GM19455 (cell line): ENCODE measurements at regions not wholly inside any gene's neighbourhood (a gene's known extent, or its start where the extent isn't known, plus 50 kb on each side); places are given as distances from the start of the nearest gene placed in this dataset.
"Not testable (repeated sequence)": the region's sequence is repeated elsewhere in the genome, so short reads cannot be mapped to it uniquely, and the experiment has no call there.

ENCODE experiments used
- ATAC-seq: cut with Tn5 transposase; IDR thresholded peaks from one replicate; pipeline ENCODE4 v1.9.1; 2021; ENCODE audit not compliant: unreplicated experiment

DNA sequence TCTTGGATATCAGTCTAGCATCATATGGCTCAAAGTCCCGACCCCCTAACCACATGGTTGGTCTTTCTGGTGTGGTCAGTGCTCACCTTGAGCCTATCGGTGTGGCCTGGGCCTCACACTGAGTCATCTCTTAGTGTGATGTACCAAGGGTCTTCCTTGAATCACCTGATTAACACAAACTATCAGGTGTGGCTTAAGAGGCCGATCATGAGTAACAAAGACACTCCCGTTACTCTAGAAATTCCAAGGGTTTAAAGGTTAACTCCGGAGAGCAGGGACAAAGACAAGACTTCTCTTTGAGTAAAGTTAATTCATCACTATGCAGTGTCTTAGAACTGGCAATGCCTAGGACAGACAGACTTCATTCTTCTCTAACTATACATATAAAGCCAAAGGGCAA, 52.3 kb upstream of the ARMC3 start:
- no peak for ATAC-seq

DNA sequence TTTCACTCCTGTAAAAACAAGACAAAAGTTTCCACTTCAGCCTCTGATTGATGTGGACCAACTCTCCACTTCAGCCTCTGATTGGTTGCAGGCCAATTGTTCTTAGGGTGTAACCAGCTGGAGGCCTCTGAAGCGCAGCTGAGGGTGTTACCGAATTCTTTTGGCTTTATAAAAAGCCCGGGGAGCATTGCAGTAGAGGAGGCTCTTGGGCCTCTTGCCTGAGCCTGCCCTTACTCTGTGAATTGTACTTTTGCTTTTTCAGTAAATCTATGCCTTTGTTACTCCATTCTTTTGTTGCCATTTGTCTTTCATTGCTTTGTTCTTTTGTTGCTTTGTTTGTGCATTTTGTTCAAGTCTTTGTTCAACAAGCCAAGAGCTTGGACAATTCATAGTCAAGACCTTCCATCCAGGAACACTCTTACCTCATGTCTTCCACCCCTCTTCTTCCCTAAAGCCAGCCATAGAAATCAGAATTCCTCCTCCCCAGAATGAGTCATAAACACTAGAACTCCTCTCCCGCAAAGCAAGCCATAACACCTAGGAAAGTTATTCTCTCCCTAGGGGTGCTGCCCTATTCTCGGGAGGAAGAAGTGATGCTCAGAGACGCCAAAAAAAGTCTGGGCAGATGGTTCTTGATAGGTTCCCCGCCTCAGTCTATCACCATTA, 53.5 kb upstream of the ARMC3 start:
- ATAC-seq: no peak

DNA sequence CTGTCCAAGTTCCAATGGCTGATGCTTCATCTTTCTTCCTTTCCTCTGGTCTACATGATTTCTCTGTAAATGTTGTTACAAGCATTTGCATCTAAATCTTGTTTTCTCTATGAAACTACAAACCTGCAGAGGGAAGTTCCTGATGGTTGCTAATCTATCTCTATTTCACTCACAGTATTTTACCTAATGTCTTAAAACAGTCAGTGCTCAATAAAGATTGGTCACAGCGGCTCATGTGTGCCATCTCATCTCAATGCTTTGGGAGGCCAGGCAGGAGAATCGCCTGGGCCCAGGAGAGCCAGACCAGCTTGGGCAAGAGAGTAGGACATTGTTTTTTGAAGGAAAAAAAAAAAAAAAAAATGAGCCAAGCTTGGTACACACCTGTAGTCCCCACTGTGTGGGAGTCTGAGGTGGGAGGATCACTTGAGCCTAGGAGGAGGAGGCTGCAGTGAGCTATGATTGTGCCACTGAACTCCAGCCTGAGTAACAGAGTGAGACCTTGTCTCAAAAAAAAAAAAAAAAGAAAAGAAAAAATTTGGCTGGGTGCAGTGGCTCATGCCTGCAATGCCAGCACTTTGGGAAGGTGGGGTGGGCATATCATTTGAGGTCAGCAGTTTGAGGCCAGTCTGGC, 71.3 kb upstream of the ARMC3 start:
- ATAC-seq: no peak

DNA sequence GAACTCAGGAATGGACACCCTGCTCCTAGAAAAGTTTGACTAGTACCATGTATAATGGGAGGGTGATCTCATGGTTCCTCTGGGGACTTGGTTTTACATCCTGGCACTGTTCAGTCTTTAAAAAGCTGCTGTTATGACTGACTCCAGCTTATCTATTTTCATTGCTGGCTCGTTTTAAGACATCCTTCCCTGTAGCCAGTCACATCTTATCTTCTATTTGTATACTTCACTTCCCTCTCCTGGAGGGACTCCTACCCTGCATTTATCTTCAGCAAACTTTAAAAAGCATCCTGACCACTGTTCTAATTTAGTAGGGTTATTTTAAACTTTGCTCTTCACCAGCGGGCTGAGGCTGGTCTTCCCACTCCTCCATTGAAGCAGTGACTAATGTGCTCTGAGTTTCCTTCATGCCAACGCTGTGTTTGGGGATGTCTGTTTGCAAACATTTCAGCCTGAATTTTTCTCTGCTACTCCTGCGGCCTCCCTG, 72.9 kb upstream of the ARMC3 start:
- no peak for ATAC-seq

DNA sequence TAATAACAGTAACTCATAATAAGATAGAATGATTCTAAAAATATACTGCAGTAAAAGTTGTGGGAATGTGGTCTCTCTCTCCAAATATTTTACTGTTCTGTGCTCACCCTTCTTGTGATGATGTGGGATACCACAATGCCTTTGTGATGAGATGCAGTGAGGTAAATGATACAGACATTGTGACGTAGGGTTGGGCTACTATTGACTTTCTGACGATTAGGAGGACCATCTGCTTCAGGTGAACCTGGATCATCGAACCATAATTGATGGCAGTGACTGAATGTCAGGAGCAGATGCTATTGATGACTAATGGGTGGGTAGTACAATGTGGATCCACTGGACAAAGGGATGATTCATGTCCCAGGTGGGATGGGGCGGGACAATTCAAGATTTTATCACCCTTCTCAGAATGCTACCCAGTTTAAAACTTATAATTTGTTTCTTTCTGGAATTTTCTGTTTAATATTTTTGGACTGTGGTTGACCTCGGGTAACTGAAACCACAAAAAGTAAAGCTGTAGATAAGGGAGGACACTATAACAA, 73.9 kb upstream of the ARMC3 start:
- ATAC-seq: no peak

DNA sequence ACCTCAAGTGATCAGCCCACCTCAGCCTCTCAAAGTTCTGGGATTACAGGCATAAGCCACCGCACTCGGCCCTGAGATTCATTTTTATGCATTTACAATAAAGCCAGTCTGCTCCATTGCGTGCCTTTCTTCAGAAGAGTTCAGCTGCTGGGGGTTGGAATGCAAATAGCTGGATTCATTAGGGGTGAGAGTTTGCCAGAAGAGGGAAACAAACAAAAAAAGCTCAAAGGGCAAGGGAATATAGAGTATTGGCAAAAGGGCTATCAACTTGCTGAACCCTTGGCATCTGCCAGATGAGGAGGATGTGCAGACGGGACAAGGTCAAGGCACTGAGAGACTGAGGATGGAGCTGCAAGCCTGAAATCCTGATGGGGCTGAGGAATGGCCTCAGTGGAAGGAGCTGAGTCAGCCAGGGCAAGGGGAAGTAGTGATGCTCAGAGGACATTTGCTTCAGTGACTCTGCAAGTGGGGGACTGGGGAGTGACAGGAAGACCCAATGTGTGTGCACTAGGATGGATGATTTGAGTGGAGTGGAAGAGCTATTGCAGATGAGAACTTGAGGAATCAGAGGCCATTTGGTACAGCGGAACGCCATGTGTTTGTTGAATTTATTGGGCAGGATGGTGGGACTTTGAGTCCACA, 75.0 kb upstream of the ARMC3 start:
- ATAC-seq: no peak

DNA sequence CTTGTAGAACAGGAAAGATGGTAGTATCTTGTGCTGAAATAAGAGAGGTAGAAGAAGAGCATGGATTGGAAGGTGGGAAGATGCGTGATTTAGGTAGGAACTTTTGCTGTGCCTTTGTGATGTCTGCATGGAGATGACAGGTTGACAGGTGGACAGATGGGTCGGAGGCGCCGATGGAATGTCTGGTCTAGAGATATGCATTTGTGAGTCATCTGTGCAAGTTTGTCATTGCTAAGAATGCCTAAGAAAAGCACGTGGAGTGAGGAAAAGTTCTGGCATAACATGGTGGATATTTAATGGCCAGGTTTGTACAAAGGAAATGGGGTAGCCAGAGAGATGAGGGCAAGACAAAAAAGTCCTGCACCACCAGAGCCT, 76.0 kb upstream of the ARMC3 start:
- ATAC-seq: no peak

DNA sequence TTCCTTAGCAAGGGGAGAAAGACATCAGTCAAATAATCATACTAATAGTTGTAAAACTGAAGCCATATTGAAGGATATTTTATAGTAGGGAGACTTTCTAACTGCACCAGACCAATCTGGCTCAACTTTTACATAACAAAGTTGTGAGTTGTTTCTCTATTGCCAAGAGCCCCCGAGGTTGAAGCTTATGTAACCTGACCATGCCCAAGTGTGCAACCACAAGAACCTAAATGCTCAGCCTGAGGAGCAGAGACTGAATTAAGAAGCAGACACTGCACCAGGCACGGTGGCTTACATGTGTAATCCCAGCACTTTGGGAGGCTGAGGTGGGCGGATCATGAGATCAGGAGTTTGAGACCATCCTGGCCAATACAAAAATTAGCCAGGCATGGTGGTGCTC, 77.3 kb upstream of the ARMC3 start:
- no peak for ATAC-seq

DNA sequence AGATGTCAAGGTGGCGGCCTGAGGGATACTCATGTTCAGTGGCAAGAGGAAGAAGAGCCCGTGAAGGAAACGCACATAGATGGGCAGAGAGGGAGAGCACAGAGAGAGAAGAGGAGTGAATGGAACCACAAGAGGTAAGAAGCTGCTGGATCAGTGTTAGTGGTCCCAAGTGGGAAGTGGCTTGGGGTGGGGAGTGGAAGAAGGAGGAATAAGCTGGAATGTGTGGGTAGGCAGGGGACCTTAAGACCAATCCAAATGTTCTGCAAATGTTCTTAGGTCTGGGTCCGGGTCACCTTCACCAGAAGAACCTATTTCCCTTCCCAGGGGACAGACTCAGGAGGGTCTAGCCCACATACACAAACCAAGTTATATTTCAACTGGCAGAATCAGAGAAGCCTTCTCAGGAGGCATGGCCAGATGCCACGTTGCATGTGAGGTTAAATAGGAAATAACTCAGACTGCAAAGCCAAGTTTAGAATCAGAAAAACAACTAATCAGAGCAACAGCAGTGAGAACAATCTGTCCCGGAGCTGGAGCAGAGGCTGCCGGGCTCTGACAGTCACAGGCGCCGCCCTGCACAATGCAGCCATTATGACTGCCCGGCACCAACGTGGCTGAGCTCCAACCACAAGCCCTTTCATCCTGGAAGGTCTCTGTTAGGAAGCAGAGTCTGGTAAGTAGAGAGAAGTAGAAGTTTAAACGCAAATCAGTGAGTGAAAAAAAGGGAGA, 78.6 kb upstream of the ARMC3 start:
- no peak for ATAC-seq

DNA sequence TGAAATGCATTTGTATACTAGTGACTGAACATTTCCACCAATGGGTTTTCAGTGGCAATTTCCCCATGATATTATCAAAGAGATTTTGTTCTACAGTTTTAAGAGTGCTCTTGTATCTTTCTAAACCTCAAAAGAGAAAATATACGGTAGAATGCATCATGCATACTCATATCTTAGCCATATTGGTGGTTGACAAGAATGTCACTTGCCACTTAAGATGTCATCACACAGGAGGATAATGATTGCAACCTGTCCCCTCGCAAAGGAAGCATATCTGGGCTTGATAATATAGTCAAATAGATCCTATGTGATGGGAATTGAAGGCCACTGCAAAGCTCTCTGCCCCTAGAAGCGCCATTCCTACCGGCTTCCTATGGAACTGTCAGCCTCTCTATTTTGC, 79.3 kb upstream of the ARMC3 start:
- ATAC-seq: no peak

DNA sequence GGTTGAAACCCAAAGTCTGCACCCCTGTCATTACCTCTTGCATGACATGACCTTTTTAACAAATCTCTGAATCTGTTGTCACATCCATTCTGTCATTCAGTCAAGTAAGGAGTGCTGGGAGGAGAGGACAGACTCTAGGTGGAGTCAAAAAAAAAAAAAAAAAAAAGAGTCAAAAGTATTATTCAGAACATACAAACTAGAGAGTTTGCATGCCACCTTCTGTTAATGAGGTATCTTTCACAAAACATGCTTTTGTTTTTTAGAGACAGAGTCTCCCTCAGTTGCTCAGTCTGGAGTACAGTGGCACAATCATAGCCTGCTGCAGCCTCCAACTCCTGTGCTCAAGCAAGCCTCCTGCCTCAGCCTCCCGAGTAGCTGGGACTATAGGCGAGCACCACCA, 81.6 kb upstream of the ARMC3 start:
- no peak for ATAC-seq

DNA sequence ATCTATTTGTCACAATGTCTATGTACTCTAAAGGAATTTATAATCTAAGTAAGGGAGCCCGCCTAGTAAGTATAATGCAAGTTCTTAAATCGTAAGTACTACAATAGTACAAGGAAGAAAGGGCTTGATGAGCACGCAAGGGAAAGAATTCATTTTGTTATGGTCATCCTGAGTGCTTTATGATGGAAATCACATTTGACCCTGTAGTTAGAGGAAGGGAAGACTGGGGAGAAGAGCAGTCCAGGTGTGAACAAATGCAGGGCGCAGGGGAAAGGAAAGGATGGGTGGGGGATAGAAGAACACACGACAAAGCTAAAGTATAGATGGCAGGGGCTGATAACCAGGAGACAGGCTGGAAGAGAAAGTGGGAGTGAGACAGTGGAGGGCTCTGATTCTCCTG, 88.2 kb upstream of the ARMC3 start:
- no peak for ATAC-seq

DNA sequence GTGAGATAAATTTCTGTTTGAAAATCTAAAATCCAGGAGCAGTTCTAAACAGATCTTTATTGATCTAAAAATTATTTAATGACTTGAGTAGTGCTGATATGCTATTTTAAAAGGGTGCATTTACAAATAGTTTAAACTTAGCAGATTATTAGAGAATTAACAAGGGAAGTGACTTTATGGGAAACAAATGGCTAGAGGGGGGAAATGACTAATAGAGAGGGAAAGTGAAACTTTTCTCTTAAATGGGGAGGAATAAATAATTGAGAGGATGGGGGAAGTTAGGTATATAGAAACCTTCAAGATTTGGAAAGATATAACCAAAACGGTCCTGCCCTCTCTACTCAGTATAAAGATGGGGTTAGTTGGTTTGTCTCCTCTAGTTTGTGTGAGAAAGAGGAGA, 90.1 kb upstream of the ARMC3 start:
- ATAC-seq: no peak

DNA sequence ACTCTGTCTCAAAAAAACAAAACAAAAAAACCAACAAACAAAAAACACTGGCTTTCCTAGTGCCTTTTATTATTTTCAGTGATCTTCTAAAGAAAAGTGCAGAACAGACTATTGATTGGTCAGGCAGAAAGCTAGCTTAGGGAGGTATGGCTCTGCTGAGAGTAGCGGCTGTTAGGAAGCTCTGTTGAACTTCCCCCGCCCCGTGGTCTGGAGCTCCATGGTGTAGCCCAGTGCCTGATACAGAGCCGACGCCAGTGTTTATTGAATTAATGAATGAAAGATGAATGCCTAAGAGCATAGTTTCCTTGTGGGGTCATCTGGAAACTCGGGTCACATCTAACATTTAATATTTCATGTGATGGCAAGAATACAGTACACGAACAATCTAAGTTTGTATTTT, 90.5 kb upstream of the ARMC3 start:
- no peak for ATAC-seq

DNA sequence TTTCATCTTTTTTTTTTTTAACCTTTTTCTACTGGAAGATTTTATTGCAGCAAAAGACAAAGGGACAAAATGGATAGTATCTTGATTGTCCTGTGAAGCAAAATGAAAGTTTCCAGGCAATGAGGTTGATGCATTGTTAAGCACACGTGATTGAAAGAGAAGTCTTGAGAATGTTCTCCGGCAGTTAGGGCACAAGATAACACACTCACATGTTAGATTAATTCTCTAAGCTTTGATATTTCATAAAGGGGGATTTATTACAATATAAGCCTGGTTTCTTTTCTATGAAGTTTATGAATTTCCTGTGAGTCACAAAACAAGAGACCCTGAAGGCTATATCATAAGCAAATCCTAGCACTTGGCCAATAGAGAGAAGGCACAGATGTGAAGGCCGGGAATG, 93.4 kb upstream of the ARMC3 start:
- no peak for ATAC-seq

DNA sequence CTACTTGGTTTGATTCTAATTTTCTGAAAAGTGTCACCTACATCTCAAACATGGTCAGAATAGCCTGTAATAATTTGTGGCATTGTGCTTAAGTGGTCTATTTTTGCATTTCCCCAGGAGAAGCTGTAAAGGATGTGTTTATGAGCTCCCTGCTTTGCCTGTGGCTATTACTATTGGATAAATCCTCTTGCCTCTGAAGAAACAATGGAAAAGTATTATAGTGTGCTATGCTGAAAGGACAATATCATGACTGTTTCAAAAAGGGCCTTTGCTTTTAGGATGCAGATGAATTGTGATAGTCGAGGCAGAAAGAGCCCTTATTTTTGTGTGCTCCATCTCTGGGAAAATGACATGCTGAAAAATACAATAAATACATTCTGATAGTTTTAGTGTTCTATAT, 94.1 kb upstream of the ARMC3 start:
- ATAC-seq: no peak

DNA sequence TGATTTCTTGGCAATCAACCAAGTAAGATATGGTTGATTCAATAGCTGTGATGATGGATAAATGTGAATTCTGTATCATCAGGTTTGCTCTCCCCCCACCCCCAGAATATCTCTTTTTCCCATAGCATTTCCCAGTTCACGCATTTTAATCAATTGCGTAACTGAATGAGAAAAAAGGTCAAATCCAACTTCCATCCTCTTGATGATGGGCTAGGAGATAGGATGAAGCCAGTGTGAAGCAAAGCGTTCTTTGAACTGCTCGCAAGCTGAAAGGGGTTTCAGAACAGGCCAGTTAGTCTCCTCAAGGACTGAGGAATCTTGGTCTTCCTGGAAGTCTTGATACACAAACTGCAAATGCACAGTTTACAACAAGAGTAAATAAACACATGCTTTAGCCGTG, 94.5 kb upstream of the ARMC3 start:
- ATAC-seq: no peak

DNA sequence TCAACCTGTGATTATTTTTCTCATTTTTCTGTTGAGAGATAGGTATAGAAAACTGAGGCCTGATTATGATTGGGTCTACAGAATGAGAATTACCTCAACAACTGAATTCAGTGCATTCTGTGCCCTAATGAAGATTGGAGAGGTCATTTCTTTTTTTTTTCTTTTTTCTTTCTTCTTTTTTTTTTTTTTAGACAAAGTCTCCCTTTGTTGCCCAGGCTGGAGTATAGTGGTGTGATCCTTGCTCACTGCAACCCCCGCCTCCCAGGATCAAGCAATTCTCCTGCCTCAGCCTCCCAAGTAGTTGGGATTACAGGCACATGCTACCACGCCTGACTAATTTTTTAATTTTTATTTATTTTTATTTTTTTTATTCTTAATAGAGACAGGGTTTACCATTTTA, 95.0 kb upstream of the ARMC3 start:
- ATAC-seq: no peak

DNA sequence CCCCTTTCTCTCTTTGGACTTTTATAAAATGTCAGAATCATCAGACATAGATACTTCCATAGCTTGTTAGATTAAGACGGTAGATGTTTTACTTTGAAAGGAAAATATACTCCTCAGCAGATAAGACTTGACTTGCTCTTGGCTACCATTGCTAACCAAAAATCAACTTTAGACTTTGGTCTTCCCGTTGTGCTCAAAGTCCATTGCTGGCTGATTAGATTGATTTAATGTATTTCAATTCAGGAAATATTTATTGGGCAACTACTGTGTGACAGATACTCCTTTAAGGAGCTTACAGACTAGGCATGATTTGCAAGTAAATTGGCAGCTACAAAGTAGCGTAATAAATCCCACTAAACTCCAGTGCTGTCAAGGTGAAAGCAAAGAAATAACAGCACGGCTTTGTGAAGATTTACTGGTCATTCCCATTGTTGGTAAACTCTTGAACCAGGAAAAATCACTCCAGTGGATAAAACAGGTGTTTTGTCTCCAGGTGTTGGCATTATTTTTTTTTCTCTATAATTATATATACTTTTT, 95.7 kb upstream of the ARMC3 start:
- no peak for ATAC-seq

DNA sequence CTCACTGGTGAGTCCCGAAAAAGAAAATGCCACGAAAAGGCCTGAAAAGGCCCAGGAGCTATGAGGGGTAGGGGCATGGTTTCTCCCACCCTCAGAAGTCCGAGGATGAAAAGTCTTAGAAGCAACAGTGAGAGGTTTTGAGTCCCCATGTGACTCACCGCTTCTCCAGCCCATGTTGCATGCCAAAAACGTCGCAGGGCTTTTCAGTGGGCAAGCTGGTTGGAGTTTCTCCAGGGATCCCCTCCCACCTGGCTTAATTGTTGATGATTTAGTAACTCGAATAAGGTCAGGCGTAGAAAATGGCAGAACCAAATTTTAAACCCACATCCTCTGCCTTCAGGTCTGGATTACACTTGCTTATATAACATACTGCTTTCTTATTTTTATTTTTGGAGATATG, 96.3 kb upstream of the ARMC3 start:
- no peak for ATAC-seq

DNA sequence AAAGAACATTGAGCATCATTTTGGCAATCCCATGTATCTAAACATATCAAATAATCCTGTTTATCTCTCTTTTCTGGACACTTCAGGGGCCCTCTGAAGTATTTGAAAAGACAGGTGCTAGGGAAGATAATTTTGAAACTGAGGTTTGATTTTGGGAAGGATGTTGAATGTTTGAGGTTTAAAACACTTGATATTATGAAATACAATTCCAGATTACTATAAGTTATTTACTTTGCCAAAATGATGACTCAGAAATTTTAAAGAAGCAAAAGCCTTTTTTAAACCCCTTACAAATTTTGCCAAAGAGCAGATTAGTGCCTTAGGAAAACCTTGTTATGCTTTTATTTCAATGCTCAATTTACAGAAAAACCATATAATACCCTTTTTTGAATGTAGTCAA, 99.1 kb upstream of the ARMC3 start:
- ATAC-seq: not testable (repeated sequence)
